Non-pigmented ciliary epithelial cell (primary cell): ENCODE measurements at regions not wholly inside any gene's neighbourhood (a gene's known extent, or its start where the extent isn't known, plus 50 kb on each side); places are given as distances from the start of the nearest gene placed in this dataset.
A peak's percentile ranks its signal among the peaks of the same experiment; 100 is the strongest.
"Not testable (repeated sequence)": the region's sequence is repeated elsewhere in the genome, so short reads cannot be mapped to it uniquely, and the experiment has no call there.

Experiments used
- DNase-seq: peaks from one replicate; pipeline ENCODE4 v3.0.0-alpha.2; 2010; ENCODE audit warnings: low read depth

GRCh38 chr3:74131546-74132328 lies 482.7 kb downstream of the CNTN3 start:
- not testable (repeated sequence) for DNase-seq

DNA sequence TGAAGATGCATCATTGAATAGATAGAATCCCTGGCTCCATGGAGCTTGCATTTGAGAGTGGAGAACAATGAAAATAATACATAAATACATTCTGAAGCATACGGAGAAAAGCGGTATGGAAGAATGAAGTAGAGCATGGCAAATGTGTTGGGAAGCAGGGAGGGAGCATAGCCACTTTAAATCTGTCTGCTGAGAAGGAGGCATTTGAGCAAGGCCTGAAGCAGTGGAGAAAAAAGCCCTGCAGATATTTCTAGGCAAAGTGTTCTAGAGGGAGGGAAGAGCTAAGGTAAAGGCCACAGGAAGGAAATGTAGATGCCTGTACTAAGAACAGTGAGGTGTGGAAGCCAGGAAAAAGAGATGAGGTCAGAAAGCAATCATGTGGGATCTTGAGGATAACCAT lies 484.8 kb downstream of the CNTN3 start:
- no peak for DNase-seq

DNA sequence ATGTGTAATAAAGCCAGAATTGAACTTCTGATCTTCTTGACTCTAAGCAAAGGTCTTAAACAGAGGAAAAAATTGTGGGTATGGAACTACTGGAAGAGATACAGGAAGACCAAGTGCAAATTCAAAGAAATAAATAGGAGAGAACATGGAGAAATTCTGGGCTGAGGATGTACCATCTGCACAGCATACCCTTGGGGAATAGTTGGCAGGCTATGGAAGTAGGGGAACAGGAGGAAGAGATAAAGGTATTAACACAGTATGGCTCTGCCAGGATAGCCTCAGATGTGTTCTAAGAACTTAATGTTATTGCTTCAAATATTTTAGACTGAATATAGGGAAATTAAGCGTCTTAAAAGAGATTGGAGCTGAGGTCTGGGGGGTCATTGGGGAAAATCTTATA lies 485.4 kb downstream of the CNTN3 start:
- DNase-seq: no peak

- no peak for DNase-seq
Measured at GRCh38 chr3:74127256-74127655, 487.2 kb downstream of the CNTN3 start.

- DNase-seq: no peak
Measured at GRCh38 chr3:74124782-74125181, 489.7 kb downstream of the CNTN3 start.

GRCh38 chr3:74122281-74122680 lies 492.2 kb downstream of the CNTN3 start:
- DNase-seq: no peak

DNA sequence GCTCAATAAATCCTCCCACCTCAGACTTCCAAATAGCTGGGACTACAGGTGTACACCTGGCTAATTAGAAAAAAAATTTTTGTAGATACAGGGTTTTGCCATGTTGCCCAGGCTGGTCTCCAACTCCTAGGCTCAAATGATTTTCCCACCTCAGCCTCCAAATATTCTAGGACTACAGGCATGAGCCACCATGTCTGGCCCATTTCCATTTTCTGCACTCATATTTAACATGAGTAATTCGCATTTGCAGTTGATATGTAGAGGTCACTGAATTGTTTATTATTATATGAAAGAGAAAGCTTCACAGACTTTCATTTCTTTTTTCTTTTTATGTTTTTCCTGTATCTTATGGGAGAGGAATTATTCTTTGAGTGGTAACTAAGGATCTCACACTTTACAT lies 492.7 kb downstream of the CNTN3 start:
- DNase-seq: no peak

DNA sequence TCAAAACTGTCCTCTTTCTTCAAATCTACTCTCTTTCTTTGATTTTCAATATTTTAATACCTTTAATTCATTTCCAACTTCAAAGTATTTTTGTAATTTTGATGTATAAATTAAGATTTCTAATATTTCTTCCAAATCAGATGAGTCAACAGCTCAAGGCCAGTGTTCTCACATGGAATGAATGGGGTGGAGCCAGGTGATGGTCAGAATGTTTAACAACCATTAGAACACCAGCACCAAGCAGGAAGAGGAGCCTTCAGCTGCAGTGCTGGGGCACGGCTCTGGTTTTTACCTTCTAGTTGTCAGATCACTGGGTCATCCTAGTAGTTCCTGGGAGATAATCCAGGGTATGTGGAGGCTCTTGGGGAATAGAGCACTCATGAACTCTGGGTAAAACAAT lies 494.5 kb upstream of the PDZRN3 start:
- DNase-seq: no peak

GRCh38 chr3:74115906-74116305 lies 491.2 kb upstream of the PDZRN3 start:
- DNase-seq: no peak

DNA sequence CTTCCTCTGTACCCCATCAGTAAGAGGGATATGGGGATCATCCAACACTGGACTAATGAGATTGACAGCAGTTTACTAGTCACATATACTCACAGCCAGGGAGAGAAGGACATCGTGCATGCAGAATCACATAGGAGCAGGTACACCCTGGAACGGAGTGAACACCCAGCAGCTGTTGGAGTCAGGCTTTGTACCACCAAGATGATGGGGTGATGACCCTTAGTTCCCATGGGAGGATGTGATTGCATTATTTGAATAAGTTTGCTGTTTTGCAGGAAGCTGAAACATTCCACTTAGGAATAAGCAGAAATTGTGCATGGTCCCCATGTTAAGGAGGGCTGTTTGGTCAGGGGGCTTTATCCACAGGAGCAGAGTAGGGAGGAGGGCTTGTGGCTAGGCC lies 482.7 kb upstream of the PDZRN3 start:
- DNase-seq: no peak

DNA sequence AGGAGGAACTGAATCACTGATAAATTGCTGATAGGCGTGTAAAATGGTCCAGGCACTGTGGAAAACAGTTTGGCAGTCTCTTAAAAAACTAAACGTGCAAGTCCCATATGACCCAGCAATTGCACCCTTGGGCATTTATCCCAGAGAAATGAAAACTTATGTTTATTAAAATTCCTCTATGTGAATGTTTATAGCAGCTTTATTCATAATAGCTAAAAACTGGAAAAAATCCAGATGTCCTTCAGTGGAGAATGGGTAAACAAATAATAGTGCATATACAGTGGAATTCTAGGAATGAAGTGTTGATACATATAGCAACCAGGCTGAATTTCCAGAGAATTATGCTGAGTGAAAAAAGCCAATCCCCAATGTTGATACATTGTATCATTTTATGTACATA lies 482.2 kb upstream of the PDZRN3 start:
- no peak for DNase-seq

DNA sequence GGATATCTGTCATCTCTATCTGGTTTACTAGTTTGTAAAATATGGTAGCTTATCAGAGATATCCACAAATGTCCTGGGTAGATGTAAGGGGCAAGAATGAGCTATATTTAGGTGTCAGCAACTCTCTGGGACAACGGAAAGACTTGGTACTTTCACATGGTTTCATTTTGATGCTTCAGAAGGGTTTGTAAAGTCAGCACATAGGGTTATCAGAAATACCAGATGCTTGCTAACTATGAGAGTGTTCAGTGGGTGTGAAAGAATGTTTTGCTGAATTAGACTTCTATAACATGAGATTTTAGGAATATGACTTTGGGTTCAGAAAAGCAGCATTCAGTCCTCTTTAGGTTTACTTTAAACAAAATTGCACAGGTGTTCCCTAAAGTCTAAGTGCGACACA lies 466.5 kb upstream of the PDZRN3 start:
- no peak for DNase-seq

DNA sequence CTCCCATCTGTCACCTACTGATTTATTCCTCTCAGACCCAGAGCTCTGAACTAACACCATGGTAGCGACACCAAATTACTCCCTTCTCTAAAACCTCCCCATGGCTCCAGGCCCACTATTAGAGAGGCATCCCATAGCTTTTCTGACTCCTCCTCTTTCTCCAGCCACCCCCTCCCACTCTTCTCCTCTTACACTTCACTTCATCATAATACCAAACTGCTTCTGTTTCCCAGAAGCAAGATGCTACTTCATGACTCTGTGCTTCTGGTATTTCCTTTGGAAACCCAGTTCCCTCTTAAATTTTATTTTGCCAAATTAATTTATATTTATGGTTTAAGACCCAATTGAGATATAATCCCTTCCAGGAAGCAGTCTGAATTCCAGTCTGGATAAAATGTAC lies 465.1 kb upstream of the PDZRN3 start:
- no peak for DNase-seq

DNA sequence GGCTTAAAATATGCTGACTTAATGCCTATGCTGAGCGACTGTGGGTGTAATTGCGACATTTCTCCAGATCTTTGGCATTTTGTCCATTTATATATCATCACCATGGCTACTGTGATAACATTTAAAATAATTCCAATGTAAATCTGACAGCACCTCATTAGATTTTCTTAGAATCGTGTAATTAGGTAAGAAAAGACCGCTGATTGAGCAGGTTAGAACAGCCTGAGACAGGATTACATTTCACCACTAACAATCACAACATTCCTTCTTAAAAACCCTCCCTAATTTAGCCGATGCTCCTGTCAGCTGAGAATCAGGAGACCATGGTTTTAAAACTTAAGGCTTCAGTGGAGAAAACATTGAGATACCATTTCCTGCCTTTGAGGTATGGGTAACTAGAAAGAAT lies 455.3 kb upstream of the PDZRN3 start:
- no peak for DNase-seq

GRCh38 chr3:74075241-74075640 lies 450.5 kb upstream of the PDZRN3 start:
- DNase-seq: no peak

GRCh38 chr3:74074700-74075099 lies 450.0 kb upstream of the PDZRN3 start:
- DNase-seq: no peak

DNA sequence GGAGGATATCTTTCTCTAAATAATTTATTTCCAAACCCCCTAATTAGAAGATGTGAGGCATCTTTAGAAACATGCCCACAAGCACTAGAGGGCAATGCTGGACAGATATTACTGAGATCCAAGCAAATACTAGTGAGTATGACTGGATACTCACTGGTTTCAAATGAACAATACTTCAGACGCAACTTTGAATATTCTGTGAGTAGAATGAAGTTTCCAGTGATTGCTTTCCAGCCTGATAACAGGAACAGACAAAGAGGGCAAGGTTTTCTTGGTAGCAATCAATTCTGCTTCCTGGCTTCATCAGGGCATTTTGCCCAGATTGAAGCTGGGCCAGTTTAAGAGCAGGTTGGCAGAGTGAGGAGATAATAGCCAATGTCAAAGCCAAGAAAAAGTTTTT lies 442.6 kb upstream of the PDZRN3 start:
- DNase-seq: peak; percentile 1

DNA sequence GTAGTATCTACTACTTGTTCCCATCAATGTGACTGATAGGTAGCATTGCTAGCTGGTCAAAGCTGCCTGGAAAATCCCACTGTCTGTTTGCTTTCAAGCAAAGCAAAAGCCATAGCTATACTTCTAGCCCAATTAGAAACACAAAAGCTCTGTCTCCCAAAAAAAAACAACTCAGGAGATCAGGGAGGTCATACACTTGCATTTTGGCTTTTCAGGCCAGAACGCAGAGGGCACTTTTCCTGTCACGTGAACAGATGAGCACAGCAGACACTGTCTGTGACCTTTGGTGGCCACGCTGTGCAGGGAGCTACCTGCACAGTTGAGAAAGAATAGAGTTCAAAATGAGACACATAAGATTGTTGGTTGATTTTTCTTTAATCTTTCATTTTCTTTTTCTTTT lies 441.7 kb upstream of the PDZRN3 start:
- DNase-seq: no peak

GRCh38 chr3:74059923-74060600 lies 435.3 kb upstream of the PDZRN3 start:
- DNase-seq: no peak

- no peak for DNase-seq
Measured at GRCh38 chr3:74059301-74059922, 434.7 kb upstream of the PDZRN3 start.

GRCh38 chr3:74057169-74057568 lies 432.4 kb upstream of the PDZRN3 start:
- no peak for DNase-seq

GRCh38 chr3:74055061-74055460 lies 430.3 kb upstream of the PDZRN3 start:
- DNase-seq: no peak

GRCh38 chr3:74054566-74054965 lies 429.8 kb upstream of the PDZRN3 start:
- no peak for DNase-seq
